H1 (cell line): ENCODE measurements at regions not wholly inside any gene's neighbourhood (a gene's known extent, or its start where the extent isn't known, plus 50 kb on each side); places are given as distances from the start of the nearest gene placed in this dataset.
A peak's percentile ranks its signal among the peaks of the same experiment; 100 is the strongest.
"Not testable (repeated sequence)": the region's sequence is repeated elsewhere in the genome, so short reads cannot be mapped to it uniquely, and the experiment has no call there.

Experiments used
- CTCF ChIA-PET: fragments of 300-600 bp; sonication (Branson Sonifier 250); formaldehyde crosslinking; loops from one replicate; lab custom pipeline; 2021; ENCODE audit not compliant: partially characterized antibody; lab: Charles Lee
- POLR2A ChIA-PET: fragments of 300-600 bp; sonication (Branson Sonifier 250); formaldehyde crosslinking; loops from one replicate; lab custom pipeline; 2021; ENCODE audit warnings: inconsistent platforms; ENCODE audit not compliant: partially characterized antibody; lab: Charles Lee
- DNase-seq, 2 experiments: peaks; one replicate each; pipeline versions ENCODE4 v3.0.0 to v3.0.0-alpha.2; 2010 to 2022; ENCODE audit warnings: low spot score in 2 of 2, low read depth in 1 of 2, mixed read lengths in 1 of 2
- FAIRE-seq: peaks from 2 replicates; lab custom pipeline; 2011; peaks lifted over from hg19 to GRCh38; lab: Jason Lieb, UNC
- H2AFZ ChIP-seq: 2 replicates; pipeline ENCODE4 v1.8.1; 2012; ENCODE audit warnings: low read length, inconsistent platforms
- H2AK5ac ChIP-seq: 2 replicates; pipeline ENCODE4 v1.6.1; 2013; ENCODE audit warnings: low read depth, low read length
- H2BK120ac ChIP-seq: replicated peaks from 2 replicates; pipeline ENCODE3; 2013; ENCODE audit warnings: low read depth, low read length, inconsistent platforms
- H2BK12ac ChIP-seq: 2 replicates; pipeline ENCODE4 v1.6.1; 2013; ENCODE audit warnings: low read depth, low read length
- H2BK15ac ChIP-seq: 2 replicates; pipeline ENCODE4 v1.6.1; 2013; ENCODE audit warnings: low read length
- H2BK20ac ChIP-seq: 2 replicates; pipeline ENCODE4 v1.6.1; 2013; ENCODE audit warnings: low read length
- H2BK5ac ChIP-seq: 2 replicates; pipeline ENCODE4 v1.6.1; 2013; ENCODE audit warnings: low read depth, low read length
- H3K14ac ChIP-seq: 2 replicates; pipeline ENCODE4 v1.6.1; 2013; ENCODE audit warnings: inconsistent platforms; ENCODE audit not compliant: insufficient read length
- H3K18ac ChIP-seq: 2 replicates; pipeline ENCODE4 v1.6.1; 2013; ENCODE audit warnings: low read length; ENCODE audit errors: extremely low read depth
- H3K23ac ChIP-seq: 2 replicates; pipeline ENCODE4 v1.6.1; 2013; ENCODE audit warnings: inconsistent platforms; ENCODE audit not compliant: insufficient read length
- H3K23me2 ChIP-seq: 2 replicates; pipeline ENCODE4 v1.6.1; 2013; ENCODE audit warnings: low read depth, low read length
- H3K27ac ChIP-seq: 2 replicates; pipeline ENCODE4 v1.6.1; 2011; ENCODE audit warnings: low read depth, low read length, inconsistent platforms
- H3K27me3 ChIP-seq, 4 experiments: replicated peaks in 1 of 4; 1 replicate in 1 of 4; 2 replicates in 3 of 4; pipeline versions ENCODE4 v1.6.1 to v1.8.1; 2011 to 2013; ENCODE audit warnings: low read length in 3 of 4, mild to moderate bottlenecking in 3 of 4, inconsistent platforms in 2 of 4, mixed read lengths in 2 of 4, moderate library complexity in 1 of 4; ENCODE audit not compliant: control insufficient read depth in 3 of 4, insufficient read depth in 3 of 4; ENCODE audit errors: extremely low read depth in 1 of 4
- H3K36me3 ChIP-seq, 4 experiments: 2 replicates each; pipeline versions ENCODE4 v1.6.1 to v1.8.1; 2011 to 2013; ENCODE audit warnings: mild to moderate bottlenecking in 4 of 4, low read length in 3 of 4, moderate library complexity in 2 of 4, control low read depth in 1 of 4, inconsistent platforms in 1 of 4; ENCODE audit not compliant: insufficient read depth in 4 of 4, control insufficient read depth in 2 of 4
- H3K4ac ChIP-seq: replicated peaks from 2 replicates; pipeline ENCODE3; 2013; ENCODE audit warnings: low read length, low read depth, mixed read lengths, inconsistent platforms; ENCODE audit not compliant: insufficient read length
- H3K4me1 ChIP-seq, 4 experiments: replicated peaks in 1 of 4; 1 replicate in 1 of 4; 2 replicates in 3 of 4; pipeline versions ENCODE4 v1.6.1 to v1.8.1; 2011 to 2013; ENCODE audit warnings: low read length in 3 of 4, inconsistent platforms in 2 of 4, mixed read lengths in 1 of 4; ENCODE audit not compliant: insufficient read depth in 4 of 4, control insufficient read depth in 3 of 4
- H3K4me2 ChIP-seq, 2 experiments: 2 replicates each; pipeline versions ENCODE4 v1.6.1 to v1.8.1; 2011 to 2013; ENCODE audit warnings: low read depth in 2 of 2, low read length in 2 of 2, control low read depth in 1 of 2, inconsistent platforms in 1 of 2, mild to moderate bottlenecking in 1 of 2; ENCODE audit not compliant: insufficient read depth in 1 of 2
- H3K4me3 ChIP-seq, 4 experiments: fragments of 200-600, 300-600 bp in 1 of 4; sonication (generic), shearing (Covaris generic), sonication (Bioruptor Twin) in 1 of 4; 2 replicates each; pipeline versions ENCODE4 v1.5.1 to v1.8.1; 2011 to 2016; ENCODE audit warnings: low read length in 4 of 4, low read depth in 3 of 4, control low read depth in 2 of 4, inconsistent platforms in 2 of 4, mild to moderate bottlenecking in 2 of 4, mixed read lengths in 1 of 4, moderate library complexity in 1 of 4; ENCODE audit not compliant: insufficient read depth in 2 of 4; ENCODE audit errors: extremely low read depth in 1 of 4
- H3K56ac ChIP-seq: replicated peaks from 2 replicates; pipeline ENCODE3; 2013; ENCODE audit warnings: low read depth, mild to moderate bottlenecking, mixed read lengths, low read length, inconsistent platforms; ENCODE audit not compliant: insufficient read length
- H3K79me1 ChIP-seq: 2 replicates; pipeline ENCODE4 v1.6.1; 2013; ENCODE audit warnings: low read depth, low read length, control low read depth
- H3K79me2 ChIP-seq, 2 experiments: 2 replicates each; pipeline versions ENCODE4 v1.6.1 to v1.8.1; 2012 to 2013; ENCODE audit warnings: low read length in 2 of 2, mild to moderate bottlenecking in 2 of 2, inconsistent platforms in 1 of 2; ENCODE audit not compliant: insufficient read depth in 2 of 2, control insufficient read depth in 1 of 2
- H3K9ac ChIP-seq, 4 experiments: replicated peaks in 1 of 4; 1 replicate in 1 of 4; 2 replicates in 3 of 4; pipeline versions ENCODE4 v1.6.1 to v1.8.1; 2011 to 2013; ENCODE audit warnings: low read depth in 3 of 4, low read length in 3 of 4, control low read depth in 2 of 4, mild to moderate bottlenecking in 2 of 4, moderate library complexity in 2 of 4, inconsistent platforms in 1 of 4; ENCODE audit errors: extremely low read depth in 1 of 4
- H3K9me3 ChIP-seq, 2 experiments: 2 replicates each; pipeline versions ENCODE4 v1.6.1 to v1.8.1; 2012 to 2013; ENCODE audit warnings: mild to moderate bottlenecking in 2 of 2, moderate library complexity in 2 of 2, control low read depth in 1 of 2, inconsistent platforms in 1 of 2, low read depth in 1 of 2, low read length in 1 of 2, mixed read lengths in 1 of 2; ENCODE audit not compliant: insufficient read depth in 2 of 2
- H4K20me1 ChIP-seq, 2 experiments: replicated peaks in 1 of 2; 2 replicates each; pipeline versions ENCODE3 to v1.8.1; 2011 to 2013; ENCODE audit warnings: inconsistent platforms in 2 of 2, low read length in 2 of 2, mild to moderate bottlenecking in 1 of 2; ENCODE audit not compliant: insufficient read depth in 2 of 2, control insufficient read depth in 1 of 2
- H4K5ac ChIP-seq: 2 replicates; pipeline ENCODE4 v1.6.1; 2013; ENCODE audit warnings: low read length, low read depth, mixed read lengths, inconsistent platforms; ENCODE audit not compliant: insufficient read length
- H4K8ac ChIP-seq: 2 replicates; pipeline ENCODE4 v1.8.0; 2013; ENCODE audit warnings: mild to moderate bottlenecking, moderate library complexity, low read length, inconsistent platforms; ENCODE audit not compliant: insufficient read depth; ENCODE audit errors: extremely low read depth
- H4K91ac ChIP-seq: replicated peaks from 2 replicates; pipeline ENCODE3; 2013; ENCODE audit warnings: low read length, mixed read lengths, inconsistent platforms; ENCODE audit not compliant: insufficient read length
- CBX5 ChIP-seq: fragments of 300-800, 300-1000 bp; sonication (generic); IDR thresholded peaks from 2 replicates; pipeline ENCODE4 v1.7.1; 2016; ENCODE audit warnings: antibody characterized with exemption, low read length, low read depth
- CTBP2 ChIP-seq: IDR thresholded peaks from 2 replicates; pipeline ENCODE4 v1.7.0; 2011; ENCODE audit warnings: borderline replicate concordance, mild to moderate bottlenecking, moderate library complexity, mixed read lengths, low read length; ENCODE audit not compliant: insufficient read depth, insufficient read length
- KDM4A ChIP-seq: IDR thresholded peaks from one replicate; pipeline ENCODE4 v1.7.1; 2012; ENCODE audit warnings: low read depth, mild to moderate bottlenecking, moderate library complexity, low read length, inconsistent platforms; ENCODE audit not compliant: severe bottlenecking
- WGBS, 2 experiments: shearing (Covaris generic) in 1 of 2; methylation state at CpG; one replicate each; pipeline versions ENCODE4 v1.1.6 to v1.1.7; 2013 to 2015; ENCODE audit warnings: low lambda C conversion rate in 2 of 2, mixed read lengths in 2 of 2, inconsistent platforms in 1 of 2, low coverage in 1 of 2, missing lambda C conversion rate in 1 of 2; ENCODE audit not compliant: insufficient replicate concordance in 2 of 2, insufficient coverage in 1 of 2, insufficient read length in 1 of 2; ENCODE audit errors: extremely low coverage in 1 of 2, missing lambda C conversion rate in 1 of 2; 5-methylcytosine and 5-hydroxymethylcytosine counted together

DNA sequence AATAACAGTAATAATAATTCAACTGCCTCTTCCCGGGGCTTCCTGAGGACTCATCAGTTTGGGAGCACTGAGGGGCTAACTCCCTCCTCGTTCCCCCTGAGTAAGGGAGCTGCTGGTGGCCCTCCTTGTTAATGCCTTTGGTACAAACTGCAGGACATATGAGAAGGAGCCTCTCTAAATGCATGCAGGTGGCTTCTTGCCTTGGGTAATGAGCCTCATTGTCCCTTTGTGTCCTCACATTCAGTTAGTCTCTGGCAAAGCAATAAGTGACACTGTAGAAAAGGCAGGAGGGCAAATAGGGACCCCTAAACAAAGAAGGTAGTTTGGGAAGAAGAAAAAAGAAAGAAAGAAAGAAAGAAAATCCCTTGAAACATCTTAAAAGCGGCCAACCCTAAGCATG lies 95.4 kb upstream of the ERCC6L2 start (continued):
- TF ChIP-seq CTBP2 (no peak), KDM4A (no peak), CBX5 (no peak)
- TF ChIP-seq, all 59 proteins: peak for 0

DNA sequence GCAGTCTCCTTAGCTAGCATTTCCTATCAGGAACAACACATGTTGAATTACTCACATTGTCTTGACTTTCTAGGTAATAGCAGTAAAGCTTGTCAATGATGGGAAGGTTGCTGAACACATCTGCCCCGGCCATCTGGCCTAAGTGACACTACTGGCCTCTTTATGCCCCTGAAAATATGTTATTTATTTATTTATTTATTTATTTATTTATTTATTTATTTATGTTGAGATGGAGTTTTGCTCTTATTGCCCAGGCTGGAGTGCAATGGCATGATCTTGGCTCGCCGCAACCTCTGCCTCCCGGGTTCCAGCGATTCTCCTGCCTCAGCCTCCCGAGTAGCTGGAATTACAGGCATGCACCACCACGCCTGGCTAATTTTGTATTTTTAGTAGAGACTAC lies 95.9 kb upstream of the ERCC6L2 start:
- H3K36me3 ChIP-seq, H3K4me1 ChIP-seq, H3K14ac ChIP-seq, H3K56ac ChIP-seq, H3K9me3 ChIP-seq, H2BK12ac ChIP-seq, H3K18ac ChIP-seq, H4K8ac ChIP-seq, H3K79me1 ChIP-seq, H4K20me1 ChIP-seq, H4K5ac ChIP-seq, H3K23me2 ChIP-seq, H3K4ac ChIP-seq, H3K23ac ChIP-seq, H3K9ac ChIP-seq, CTCF ChIA-PET, H3K79me2 ChIP-seq, H3K4me3 ChIP-seq, H4K91ac ChIP-seq, H3K27me3 ChIP-seq, H2BK5ac ChIP-seq, H2AFZ ChIP-seq, H2BK120ac ChIP-seq, H2BK15ac ChIP-seq, H2BK20ac ChIP-seq, H3K27ac ChIP-seq, FAIRE-seq, H3K4me2 ChIP-seq, H2AK5ac ChIP-seq: not testable (repeated sequence)
- DNase-seq, result peak in 1 of 2 experiments; percentile 6
- 97% methylated on average over 7 of the region's 7 CpGs; no CpG with 5 or more reads in 1 of the 2 experiments for WGBS, 2 experiments
- POLR2A ChIA-PET, result interaction anchor here (0.6 to 1.4 kb wide), 2 partner anchors 96 to 459 kb away, joined by 3 to 4 read pairs; partner anchors contain the start of gene ERCC6L2
